Large intestine (tissue), 3 donors: ENCODE measurements at regions not wholly inside any gene's neighbourhood (a gene's known extent, or its start where the extent isn't known, plus 50 kb on each side); places are given as distances from the start of the nearest gene placed in this dataset.

Experiments used
- DNase-seq, 2 donors: peaks; one replicate each; pipeline versions ENCODE4 v3.0.0 to v3.0.0-alpha.2; 2013
- H3K27ac ChIP-seq: one replicate; pipeline ENCODE4 v1.5.1; 2013; ENCODE audit warnings: low read length
- H3K27me3 ChIP-seq: 2 replicates; pipeline ENCODE4 v1.6.1; 2013; ENCODE audit warnings: low read length; ENCODE audit not compliant: control insufficient read depth, insufficient read depth
- H3K36me3 ChIP-seq: 2 replicates; pipeline ENCODE4 v1.6.1; 2013; ENCODE audit warnings: low read length; ENCODE audit not compliant: control insufficient read depth, insufficient read depth
- H3K4me1 ChIP-seq: one replicate; pipeline ENCODE4 v1.6.1; 2013; ENCODE audit warnings: low read length; ENCODE audit not compliant: control insufficient read depth, insufficient read depth
- H3K4me3 ChIP-seq: one replicate; pipeline ENCODE4 v1.5.1; 2013; ENCODE audit warnings: low read length
- H3K9me3 ChIP-seq: one replicate; pipeline ENCODE4 v1.6.1; 2013; ENCODE audit warnings: mild to moderate bottlenecking, low read depth, low read length, moderate library complexity; ENCODE audit not compliant: control insufficient read depth
- WGBS: methylation state at CpG from one replicate; pipeline ENCODE4 v1.1.5; 2013; ENCODE audit warnings: low lambda C conversion rate; ENCODE audit not compliant: insufficient coverage; 5-methylcytosine and 5-hydroxymethylcytosine counted together

- Histone ChIP-seq H3K36me3 (no peaks in the 10 kb centered on the region), H3K4me1 (no peaks in the 10 kb centered on the region)
- WGBS, result no CpG with 5 or more reads among the region's 2 CpGs
Observed at GRCh38 chr5:61779743-61780142, 447.7 kb downstream of the ZSWIM6 start.

GRCh38 chr5:61783481-61783880 is 451.4 kb downstream of the ZSWIM6 start:
- Histone ChIP-seq H3K4me3 (no peak overlapping the region), H3K27me3 (no peaks in the 10 kb centered on the region), H3K9me3 (no peaks in the 10 kb centered on the region), H3K27ac (no peak overlapping the region), H3K4me1 (no peaks in the 10 kb centered on the region), H3K36me3 (no peaks in the 10 kb centered on the region)
- DNase-seq, result no peak
- WGBS, result 83% methylated on average over 1 of the region's 2 CpGs

More at GRCh38 chr5:61779743-61780142, 447.7 kb downstream of the ZSWIM6 start:
- Histone ChIP-seq H3K27me3 (peaks cover 10% of the 10 kb centered on the region), H3K4me3 (no peak overlapping the region), H3K9me3 (no peaks in the 10 kb centered on the region), H3K27ac (no peak overlapping the region)
- DNase-seq, result no peak

DNA sequence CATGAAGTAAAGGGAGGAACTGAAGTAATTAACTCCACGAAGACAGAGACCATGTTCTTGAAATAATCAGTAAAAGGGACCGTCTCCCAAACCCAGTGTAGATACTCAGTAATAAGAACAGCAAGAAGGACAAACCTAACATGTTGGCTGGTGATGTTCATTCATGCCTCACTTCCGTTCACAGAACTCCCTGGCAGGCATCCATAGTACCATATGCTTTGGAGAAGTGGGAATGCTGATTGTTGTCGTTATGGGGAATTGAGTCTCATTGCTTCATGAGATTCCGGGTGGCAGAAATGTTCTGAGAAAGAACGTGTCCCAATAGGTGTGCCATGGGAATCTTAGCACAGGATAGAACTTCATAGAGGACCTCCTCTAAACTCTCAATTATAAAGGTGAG is 452.3 kb downstream of the ZSWIM6 start:
- WGBS, result no CpG with 5 or more reads among the region's 6 CpGs
- Histone ChIP-seq H3K9me3 (no peaks in the 10 kb centered on the region), H3K27me3 (no peaks in the 10 kb centered on the region), H3K4me1 (no peaks in the 10 kb centered on the region), H3K27ac (no peak overlapping the region), H3K36me3 (no peaks in the 10 kb centered on the region), H3K4me3 (no peak overlapping the region)
- DNase-seq, result no peak

DNA sequence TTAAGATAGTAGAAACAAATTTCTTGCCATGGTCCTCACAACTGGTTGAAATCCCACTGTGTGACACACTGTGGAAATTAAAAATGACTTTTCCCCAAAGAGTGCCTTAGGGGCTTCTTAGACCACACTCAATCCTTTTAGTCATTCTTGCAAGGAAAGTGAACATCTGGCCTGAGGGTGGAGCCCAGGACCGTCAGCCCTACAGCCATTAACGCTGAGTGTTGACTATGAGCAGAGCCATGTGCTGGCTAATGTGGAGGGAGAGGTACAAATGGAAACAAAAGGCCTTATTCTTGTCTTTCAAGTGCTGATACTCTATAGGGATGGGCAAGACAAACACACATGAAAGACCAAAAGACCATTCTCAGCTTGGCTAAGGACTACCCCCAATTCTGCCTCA is 456.5 kb downstream of the ZSWIM6 start:
- peaks cover 10% of the 10 kb centered on the region for H3K4me1 ChIP-seq
- H3K36me3 ChIP-seq, result no peaks in the 10 kb centered on the region
- no peak overlapping the region for H3K27ac ChIP-seq
- DNase-seq, result no peak
- H3K4me3 ChIP-seq, result no peak overlapping the region
- H3K27me3 ChIP-seq, result no peaks in the 10 kb centered on the region
- no CpG with 5 or more reads among the region's 2 CpGs for WGBS
- no peaks in the 10 kb centered on the region for H3K9me3 ChIP-seq

GRCh38 chr5:61790007-61790406 is 457.9 kb downstream of the ZSWIM6 start:
- Histone ChIP-seq H3K9me3 (no peaks in the 10 kb centered on the region), H3K4me3 (no peak overlapping the region), H3K27me3 (no peaks in the 10 kb centered on the region), H3K27ac (no peak overlapping the region), H3K4me1 (peaks cover 10% of the 10 kb centered on the region), H3K36me3 (no peaks in the 10 kb centered on the region)
- DNase-seq, result no peak

- no peaks in the 10 kb centered on the region for H3K27me3 ChIP-seq
- no peak overlapping the region for H3K4me3 ChIP-seq
- no CpG with 5 or more reads among the region's 2 CpGs for WGBS
- H3K9me3 ChIP-seq, result no peaks in the 10 kb centered on the region
- no peaks in the 10 kb centered on the region for H3K36me3 ChIP-seq
- peaks cover 10% of the 10 kb centered on the region for H3K4me1 ChIP-seq
- peak; percentile 87 to 94 for DNase-seq
- peak overlapping the region; percentile 80 for H3K27ac ChIP-seq
Observed at GRCh38 chr5:61790678-61791077, 458.6 kb downstream of the ZSWIM6 start.

GRCh38 chr5:61796773-61797172 is 464.7 kb downstream of the ZSWIM6 start:
- no peak overlapping the region for H3K27ac ChIP-seq
- DNase-seq, result no peak
- H3K4me3 ChIP-seq, result no peak overlapping the region
- no peaks in the 10 kb centered on the region for H3K9me3 ChIP-seq
- no peaks in the 10 kb centered on the region for H3K27me3 ChIP-seq
- 80% methylated on average over 1 of the region's 4 CpGs for WGBS
- no peaks in the 10 kb centered on the region for H3K4me1 ChIP-seq
- no peaks in the 10 kb centered on the region for H3K36me3 ChIP-seq

DNA sequence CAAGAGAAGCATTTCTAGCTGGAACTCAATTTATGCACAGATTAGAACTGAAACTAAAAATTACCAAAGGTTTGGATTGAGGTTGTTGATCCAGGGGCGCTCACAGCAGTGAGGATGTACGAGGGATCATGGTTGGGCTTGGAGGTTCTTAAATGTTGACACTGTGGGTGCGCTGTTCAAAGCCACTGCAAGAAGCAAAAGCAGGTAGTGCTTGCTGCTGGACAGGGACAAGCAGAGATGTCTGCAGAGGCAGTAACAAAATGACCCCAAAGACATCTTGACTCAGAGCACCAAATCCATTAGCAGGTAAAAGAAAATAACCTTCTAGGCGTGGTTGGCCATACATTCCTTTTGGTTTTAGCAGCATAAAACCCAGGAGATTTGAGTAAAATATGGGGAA is 468.4 kb downstream of the ZSWIM6 start:
- no peaks in the 10 kb centered on the region for H3K9me3 ChIP-seq
- H3K4me3 ChIP-seq, result no peak overlapping the region
- no peak overlapping the region for H3K27ac ChIP-seq
- H3K27me3 ChIP-seq, result no peaks in the 10 kb centered on the region
- DNase-seq, result no peak
- H3K4me1 ChIP-seq, result peaks cover 5% of the 10 kb centered on the region
- WGBS, result 87% methylated on average over 3 of the region's 4 CpGs
- H3K36me3 ChIP-seq, result no peaks in the 10 kb centered on the region

DNA sequence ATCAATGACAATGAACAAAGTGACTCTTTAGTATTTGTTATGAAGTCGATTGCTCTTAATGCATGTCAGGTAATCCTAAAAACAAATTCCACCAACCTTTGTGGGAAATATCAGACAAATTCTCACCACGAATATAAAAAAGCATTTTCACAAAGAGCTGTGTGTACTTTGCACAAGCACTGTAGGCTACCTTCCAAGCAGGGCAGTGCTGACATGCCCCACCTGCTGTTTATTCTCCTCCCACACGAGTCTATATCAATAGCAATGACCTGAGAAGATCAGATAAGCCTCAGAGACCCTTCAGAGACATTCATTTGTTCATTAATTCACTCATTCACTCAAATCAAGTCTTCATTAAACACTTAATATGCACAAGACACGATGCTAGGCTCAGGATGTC is 469.1 kb downstream of the ZSWIM6 start:
- H3K4me1 ChIP-seq, result peaks cover 5% of the 10 kb centered on the region
- no peak overlapping the region for H3K4me3 ChIP-seq
- no peak overlapping the region for H3K27ac ChIP-seq
- H3K9me3 ChIP-seq, result no peaks in the 10 kb centered on the region
- no peaks in the 10 kb centered on the region for H3K36me3 ChIP-seq
- DNase-seq, result no peak
- WGBS, result no CpG with 5 or more reads among the region's 4 CpGs
- H3K27me3 ChIP-seq, result no peaks in the 10 kb centered on the region

- no peaks in the 10 kb centered on the region for H3K27me3 ChIP-seq
- no peak overlapping the region for H3K27ac ChIP-seq
- no peaks in the 10 kb centered on the region for H3K36me3 ChIP-seq
- H3K4me1 ChIP-seq, result peaks cover 5% of the 10 kb centered on the region
- H3K9me3 ChIP-seq, result no peaks in the 10 kb centered on the region
- H3K4me3 ChIP-seq, result no peak overlapping the region
- 20% methylated on average over 1 of the region's 2 CpGs for WGBS
- peak in 1 of 2 donors; percentile 52 for DNase-seq
Observed at GRCh38 chr5:61802456-61802855, 470.4 kb downstream of the ZSWIM6 start.

- no peak for DNase-seq
- Histone ChIP-seq H3K9me3 (no peaks in the 10 kb centered on the region), H3K27ac (no peak overlapping the region), H3K27me3 (no peaks in the 10 kb centered on the region), H3K4me1 (peaks cover 19% of the 10 kb centered on the region), H3K4me3 (no peak overlapping the region), H3K36me3 (no peaks in the 10 kb centered on the region)
- 20% methylated on average over 1 of the region's 5 CpGs for WGBS
Observed at GRCh38 chr5:61805101-61805500, 473.0 kb downstream of the ZSWIM6 start.
